ENCODE measurements at regions not wholly inside any gene's neighbourhood (a gene's known extent, or its start where the extent isn't known, plus 50 kb on each side); places are given as distances from the start of the nearest gene placed in this dataset.
"Not testable (repeated sequence)": the region's sequence is repeated elsewhere in the genome, so short reads cannot be mapped to it uniquely, and the experiment has no call there.

DNA sequence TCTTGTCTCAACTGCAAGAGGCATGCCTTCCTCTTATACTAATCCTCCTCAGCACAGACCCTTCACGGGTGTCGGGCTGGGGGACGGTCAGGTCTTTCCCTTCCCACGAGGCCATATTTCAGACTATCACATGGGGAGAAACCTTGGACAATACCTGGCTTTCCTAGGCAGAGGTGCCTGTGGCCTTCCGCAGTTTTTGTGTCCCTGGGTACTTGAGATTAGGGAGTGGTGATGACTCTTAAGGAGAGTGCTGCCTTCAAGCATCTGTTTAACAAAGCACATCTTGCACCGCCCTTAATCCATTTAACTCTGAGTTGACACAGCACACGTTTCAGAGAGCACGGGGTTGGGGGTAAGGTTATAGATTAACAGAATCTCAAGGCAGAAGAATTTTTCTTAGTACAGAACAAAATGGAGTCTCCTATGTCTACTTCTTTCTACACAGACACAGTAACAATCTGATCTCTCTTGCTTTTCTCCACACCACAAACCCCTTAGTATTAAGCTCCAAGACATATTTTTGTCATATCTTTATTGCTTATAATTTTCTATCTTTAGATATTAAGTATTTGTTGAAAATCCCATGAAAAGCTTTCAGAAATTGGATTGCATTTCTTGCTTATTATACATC lies 72.8 kb upstream of the LPCAT1 start:
- not testable (repeated sequence) for DNase-seq (ENCODE audit: low read depth in 2 of 2)

DNA sequence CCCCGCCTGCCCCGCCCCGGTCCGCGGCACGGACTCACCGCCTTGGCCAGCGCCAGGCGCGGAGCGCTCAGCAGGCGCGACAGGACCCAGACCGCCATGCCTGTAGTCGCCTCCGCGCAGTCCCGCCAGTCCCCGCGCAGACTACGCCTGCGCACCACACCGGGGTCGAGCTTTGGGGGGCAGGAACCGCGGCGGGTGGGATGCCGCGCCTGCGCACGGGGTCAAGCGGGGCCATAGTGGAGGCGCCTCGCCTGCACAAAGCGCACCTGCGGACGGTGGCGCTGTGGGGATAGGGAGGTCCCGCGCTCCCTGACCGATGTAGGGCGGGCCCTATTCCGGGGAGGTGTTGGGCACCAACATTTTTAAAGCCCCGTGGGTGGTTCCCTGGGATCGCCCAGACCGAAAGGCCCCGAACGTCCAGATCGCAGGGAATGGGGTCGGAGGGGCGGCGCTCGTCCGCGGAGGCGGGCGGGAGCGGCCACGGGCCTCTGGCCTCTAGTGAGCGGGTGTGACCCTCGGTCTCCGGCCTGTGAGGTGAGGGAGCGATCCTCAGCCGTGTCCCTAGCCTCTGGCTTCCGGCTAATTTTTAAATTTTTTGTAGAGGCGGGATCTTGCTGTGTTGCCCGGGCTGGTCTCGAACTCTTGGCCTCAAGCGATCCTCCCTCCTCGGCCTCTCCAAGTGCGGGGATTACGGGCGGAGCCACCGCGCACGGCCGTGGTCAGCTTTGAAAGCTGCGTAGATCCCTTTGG lies 70.8 kb upstream of the LPCAT1 start:
- peak; percentile 55 to 73 for DNase-seq (ENCODE audit: low read depth in 2 of 2)

DNA sequence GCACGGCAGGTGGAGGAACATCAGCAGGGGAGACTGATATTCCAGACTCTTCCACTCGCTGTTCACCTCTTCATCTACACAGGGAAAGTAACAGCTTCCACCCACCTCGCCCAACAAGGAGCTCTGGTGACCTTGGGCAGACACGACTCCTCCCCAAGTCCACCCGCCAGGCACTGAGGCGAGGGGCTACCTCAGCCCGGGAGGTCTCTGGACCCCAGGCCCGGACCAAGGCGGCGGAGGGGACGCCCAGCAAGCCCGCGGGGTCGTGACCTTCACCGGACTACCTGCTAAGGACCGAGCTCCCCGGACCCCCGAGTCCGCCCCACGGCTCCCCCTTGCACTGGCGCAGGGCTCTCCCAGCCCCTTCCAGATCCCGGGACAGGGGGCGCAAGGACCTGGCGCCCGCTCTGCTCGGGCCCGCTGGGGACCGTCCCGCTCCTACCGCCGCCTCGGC lies 70.2 kb upstream of the LPCAT1 start:
- peak in 1 of 2 donors; percentile 4 for DNase-seq (ENCODE audit: low read depth in 2 of 2)

DNA sequence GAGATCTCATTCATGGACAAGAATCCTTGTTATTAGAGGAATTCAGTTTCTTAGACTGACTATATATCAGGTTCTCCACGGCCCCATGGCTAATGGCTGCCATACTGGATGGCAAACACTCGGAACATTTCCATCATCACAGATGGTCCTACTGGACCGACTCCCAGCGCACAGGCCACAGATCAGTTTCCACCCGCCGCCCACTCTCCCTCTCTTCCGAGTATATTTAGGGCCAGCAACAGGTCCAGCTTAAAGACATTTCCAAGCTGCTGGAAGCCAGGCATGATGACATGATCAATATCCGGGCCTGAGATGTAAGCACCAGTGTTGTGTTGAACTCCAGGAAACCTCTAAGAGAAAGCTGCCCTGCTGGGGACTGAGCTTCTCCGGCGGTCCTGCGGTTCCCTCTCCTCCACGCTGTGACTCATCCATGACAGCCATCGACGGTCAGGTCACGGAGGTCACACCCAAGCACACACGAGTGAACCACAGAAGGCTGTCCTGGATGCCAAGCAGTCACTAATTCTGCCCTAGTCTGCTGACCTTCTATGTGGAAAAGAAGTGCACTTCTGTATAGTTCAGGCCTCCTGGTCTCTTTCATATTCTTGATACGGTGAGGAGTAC lies 64.4 kb upstream of the LPCAT1 start:
- not testable (repeated sequence) for DNase-seq (ENCODE audit: low read depth in 2 of 2)

DNA sequence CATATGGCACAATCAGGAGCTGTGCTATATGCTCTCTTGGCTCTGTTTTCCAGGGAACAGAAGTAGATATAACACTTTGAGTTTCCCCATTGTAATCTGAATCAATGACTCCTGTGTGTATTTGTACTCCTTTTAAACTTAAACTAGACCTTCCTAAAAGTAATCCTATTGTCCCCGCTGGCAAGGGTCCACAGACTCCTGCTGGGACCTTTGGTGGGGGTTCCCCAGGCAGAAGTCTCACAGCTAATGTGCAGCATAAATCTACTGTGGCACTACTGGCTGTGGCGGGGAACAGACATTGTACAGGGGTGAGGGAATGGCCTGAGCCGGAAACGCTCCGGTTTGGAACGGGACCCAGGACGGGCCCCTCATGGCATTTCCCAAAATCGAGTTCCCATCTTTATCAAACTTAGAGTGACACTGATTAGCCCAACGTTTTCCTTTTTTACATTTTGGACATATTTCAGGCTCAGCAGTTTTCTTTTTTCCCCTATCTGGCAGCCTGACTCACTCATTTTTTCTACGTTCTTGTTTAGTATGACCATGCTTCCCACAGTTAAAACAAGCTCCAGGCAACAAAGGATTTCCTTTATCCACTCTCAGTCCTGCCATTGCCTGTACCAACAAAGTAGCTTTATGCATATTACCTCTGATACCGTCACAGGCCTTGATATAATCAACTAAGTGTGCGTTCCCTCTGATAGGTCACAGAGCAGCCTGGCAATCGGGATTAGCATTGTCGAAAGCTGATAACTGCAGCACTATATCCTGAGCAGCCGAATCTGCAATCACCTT lies 59.5 kb upstream of the LPCAT1 start:
- peak; percentile 40 to 58 for DNase-seq (ENCODE audit: low read depth in 2 of 2)

DNA sequence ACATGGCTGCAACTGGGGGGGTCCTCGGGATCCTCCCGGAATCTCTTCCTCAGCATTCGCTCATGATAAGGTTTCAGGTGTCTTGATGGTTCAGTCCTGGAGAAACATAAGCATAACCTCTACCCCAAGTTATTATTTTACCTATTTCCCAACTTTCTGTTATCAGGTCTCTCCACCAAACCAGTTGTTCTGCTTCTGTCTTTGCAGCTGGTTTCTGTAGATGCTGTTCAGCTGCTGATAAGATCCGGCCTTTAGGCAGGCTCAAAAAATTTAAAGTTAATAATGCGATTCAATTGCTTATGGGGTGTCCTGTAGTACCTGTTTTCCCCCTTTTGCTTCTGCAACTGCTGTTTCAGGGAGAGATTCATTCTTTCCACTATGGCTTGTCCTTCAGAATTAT lies 55.6 kb upstream of the LPCAT1 start:
- not testable (repeated sequence) for DNase-seq (ENCODE audit: low read depth in 2 of 2)

DNA sequence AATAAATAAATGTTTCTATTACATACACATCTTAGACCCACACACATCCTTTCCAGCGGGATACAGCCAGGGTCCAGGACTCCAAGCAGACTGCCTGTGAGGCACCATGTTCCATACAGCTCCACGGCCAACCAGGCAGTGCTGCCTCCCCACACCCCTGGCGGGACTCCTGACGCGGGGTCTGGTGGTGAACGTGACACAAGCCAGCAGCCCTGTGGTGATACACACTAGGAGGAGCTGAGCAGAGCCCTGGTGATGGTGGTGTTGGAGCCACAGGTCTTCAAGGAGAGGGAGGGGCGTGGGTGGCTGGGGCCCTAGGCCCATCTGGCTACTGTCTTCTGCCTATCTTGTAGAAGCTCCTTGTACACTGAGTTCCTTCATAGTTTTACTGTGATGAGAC lies 53.1 kb upstream of the LPCAT1 start:
- DNase-seq (ENCODE audit: low read depth in 2 of 2), result not testable (repeated sequence)

DNA sequence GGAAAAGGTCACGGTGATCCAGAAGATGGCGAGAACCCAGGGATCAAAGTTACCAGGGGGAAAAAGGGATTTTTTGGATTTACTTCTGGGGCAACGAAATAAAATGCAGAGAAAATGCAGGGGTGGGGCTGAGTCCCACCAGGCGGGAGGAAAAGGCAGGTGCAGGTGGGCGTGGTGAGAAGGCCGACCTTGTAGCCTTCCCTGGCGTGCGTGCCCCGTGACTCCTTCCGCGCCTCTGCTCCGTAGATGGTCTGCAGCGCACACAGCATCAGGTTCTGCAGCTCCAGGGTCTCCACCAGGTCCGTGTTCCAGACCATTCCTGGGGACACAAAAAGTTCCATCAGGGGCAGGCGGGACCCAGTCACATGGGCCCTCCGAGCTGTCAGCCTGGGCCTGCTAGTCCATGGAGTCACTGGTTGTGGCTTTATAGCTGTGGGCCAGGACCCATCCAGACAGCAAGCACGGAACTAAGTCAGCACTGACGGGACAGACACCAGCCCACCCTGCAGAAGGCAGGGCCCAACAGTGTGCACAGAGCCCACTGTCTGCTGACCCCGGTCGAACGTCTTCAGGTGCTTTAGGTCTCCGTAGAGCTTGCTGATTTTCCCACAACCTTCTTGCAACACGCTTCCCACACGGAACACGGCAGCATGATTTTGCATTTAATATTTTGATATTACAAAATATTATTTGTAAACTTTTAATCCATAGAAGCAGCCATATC lies 52.4 kb upstream of the LPCAT1 start:
- not testable (repeated sequence) for DNase-seq (ENCODE audit: low read depth in 2 of 2)

DNA sequence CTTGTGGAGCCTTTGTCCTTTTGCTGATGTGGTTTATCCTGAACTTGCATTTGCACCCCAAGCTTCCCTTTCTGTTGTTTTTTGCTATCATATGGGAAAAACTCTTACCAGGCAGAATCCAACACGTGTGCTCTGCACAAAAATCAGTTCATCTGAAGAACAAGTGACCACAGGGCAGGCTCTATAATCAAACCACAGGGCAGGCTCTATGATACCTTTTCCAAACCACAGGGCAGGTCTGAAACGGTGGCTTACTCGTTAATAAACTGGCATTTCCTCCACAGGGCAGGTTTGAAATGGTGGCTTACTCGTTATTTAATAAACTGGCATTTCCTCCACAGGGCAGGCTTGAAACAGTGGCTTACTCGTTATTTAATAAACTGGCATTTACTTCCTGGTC lies 51.7 kb upstream of the LPCAT1 start:
- DNase-seq (ENCODE audit: low read depth in 2 of 2), result not testable (repeated sequence)

DNA sequence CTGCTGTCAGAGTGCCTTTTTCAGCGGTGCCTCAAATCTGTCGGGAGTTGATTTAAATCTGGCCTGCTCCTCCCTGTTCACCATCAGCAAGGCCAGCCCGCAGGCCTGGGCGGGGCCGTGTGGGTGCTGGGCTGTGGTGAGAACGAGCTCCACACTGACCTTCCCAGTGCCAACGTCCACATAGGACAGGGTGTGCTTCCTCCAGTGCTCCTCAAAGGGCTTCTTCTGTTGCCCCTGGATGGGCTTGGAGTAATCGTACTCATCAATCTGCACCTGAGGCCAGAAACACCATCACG lies 50.2 kb upstream of the LPCAT1 start:
- not testable (repeated sequence) for DNase-seq (ENCODE audit: low read depth in 2 of 2)

DNA sequence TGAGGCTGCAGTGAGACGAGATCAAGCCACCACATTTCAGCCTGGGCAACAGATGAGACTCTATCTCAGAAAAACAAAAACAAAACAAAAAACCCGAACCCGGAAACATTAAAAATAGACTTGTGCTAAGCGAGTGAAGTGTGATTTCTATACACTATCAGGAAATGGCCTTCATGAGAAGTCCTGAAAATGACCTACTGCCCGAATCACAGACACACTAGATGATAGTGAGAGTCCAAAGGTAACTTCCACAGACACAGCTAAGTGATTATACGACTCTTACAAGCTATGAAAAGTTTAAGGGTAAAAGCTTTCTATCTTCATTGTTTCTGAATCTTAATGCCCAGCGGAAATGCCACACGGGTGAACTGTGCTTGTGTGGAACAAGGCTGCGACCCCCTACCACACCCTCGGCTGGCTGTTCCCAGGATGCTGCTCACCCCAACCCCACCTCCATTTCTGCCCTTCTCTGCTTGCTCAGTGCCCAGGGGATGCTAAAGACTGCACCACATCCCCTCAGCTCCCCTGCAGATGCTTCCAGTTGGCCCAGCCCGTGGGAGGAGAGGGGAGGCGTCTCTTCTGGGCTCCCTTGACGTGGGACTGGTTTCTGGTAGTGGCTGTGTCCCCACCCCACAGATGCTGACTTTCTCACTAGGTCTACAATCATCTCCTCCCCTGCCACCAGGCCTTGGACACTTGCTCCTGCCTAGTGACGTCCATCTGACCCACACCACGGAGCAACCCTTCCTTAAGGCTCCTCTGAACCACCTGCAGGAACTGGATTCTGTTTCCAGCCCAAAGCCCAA lies 49.7 kb upstream of the LPCAT1 start:
- not testable (repeated sequence) for DNase-seq (ENCODE audit: low read depth in 2 of 2)
